SK-N-MC (cell line): ENCODE measurements at regions not wholly inside any gene's neighbourhood (a gene's known extent, or its start where the extent isn't known, plus 50 kb on each side); places are given as distances from the start of the nearest gene placed in this dataset.

Experiments
- DNase-seq: peaks from one replicate; pipeline ENCODE4 v3.0.0-alpha.2; 2011; ENCODE audit warnings: low read depth, low spot score
- H3K27ac ChIP-seq: fragments of 200-600 bp; sonication (generic); 2 replicates; pipeline ENCODE4 v1.5.1; 2016; ENCODE audit warnings: mixed run types
- H3K36me3 ChIP-seq: fragments of 200-600 bp; sonication (generic); 2 replicates; pipeline ENCODE4 v1.6.1; 2017; ENCODE audit warnings: antibody characterized with exemption, low read length, mixed read lengths; ENCODE audit not compliant: insufficient read depth
- H3K4me3 ChIP-seq: fragments of 200-600 bp; sonication (generic); 2 replicates; pipeline ENCODE4 v1.5.1; 2016
- H3K9ac ChIP-seq: fragments of 200-600 bp; sonication (generic); 2 replicates; pipeline ENCODE4 v1.8.0; 2017; ENCODE audit warnings: mixed run types, mixed read lengths; ENCODE audit not compliant: insufficient read length
- H3K9me3 ChIP-seq: fragments of 200-600 bp; sonication (generic); 2 replicates; pipeline ENCODE4 v1.6.1; 2017; ENCODE audit warnings: low read depth, mild to moderate bottlenecking, antibody characterized with exemption, low read length, moderate library complexity, mixed read lengths
- EZH2 ChIP-seq: fragments of 200-600 bp; sonication (generic); IDR thresholded peaks from one replicate; pipeline ENCODE4 v1.6.1; 2017; ENCODE audit warnings: antibody characterized with exemption
- FOXP2 ChIP-seq: optimal IDR thresholded peaks from 2 replicates; pipeline ENCODE3; 2011; ENCODE audit warnings: mild to moderate bottlenecking, moderate library complexity; ENCODE audit not compliant: insufficient read depth; ENCODE audit errors: extremely low read length, control extremely low read depth
- POLR2AphosphoS5 ChIP-seq: IDR thresholded peaks from 2 replicates; pipeline ENCODE4 v1.6.1; 2012; ENCODE audit warnings: mild to moderate bottlenecking, low read depth, low read length, borderline replicate concordance

DNA sequence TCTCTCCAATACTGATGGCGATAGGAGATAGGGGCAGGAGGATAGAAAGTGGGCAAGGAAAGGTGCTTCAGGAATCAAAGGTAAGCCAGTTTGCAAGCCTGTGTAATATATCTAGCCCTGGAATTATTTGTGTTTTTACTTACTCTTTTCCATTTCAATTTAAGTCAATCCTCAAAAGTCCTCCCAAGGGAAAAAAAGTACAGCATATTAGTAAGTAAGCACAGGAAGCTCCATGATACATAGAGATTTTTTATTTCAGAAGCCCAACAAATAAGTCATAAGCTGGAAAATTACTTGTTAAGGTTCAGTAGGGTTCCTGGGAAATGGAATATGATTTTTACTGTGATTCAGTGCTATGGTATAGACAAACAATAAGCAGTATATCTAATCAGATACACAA, 337.7 kb upstream of the DUSP10 start:
- Histone ChIP-seq H3K9me3 (no peaks in the 10 kb centered on the region), H3K9ac (no peak overlapping the region), H3K27ac (no peak overlapping the region), H3K36me3 (no peaks in the 10 kb centered on the region), H3K4me3 (no peak overlapping the region)
- DNase-seq = no peak
- no peak for TF ChIP-seq FOXP2
- no peak for TF ChIP-seq POLR2AphosphoS5
- no peak for TF ChIP-seq EZH2

DNA sequence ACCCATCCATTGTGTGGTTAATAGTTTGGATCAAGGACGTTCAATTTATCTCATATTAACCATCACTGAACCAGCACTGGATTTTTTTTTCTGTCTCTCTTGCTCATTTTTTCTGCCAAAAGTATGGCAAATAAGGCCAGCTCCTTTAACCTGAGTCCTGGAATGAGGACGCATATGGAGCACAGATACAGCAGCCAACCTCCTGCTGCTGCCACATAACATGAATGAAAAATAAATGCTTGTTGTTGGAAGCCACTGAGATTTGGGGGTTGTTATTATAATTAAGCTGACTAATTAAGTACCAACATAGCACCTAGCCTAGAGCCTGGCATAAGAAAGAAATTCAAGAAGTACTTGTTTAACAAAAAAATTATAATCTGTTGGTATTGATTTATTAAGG, 335.3 kb upstream of the DUSP10 start:
- H3K9me3 ChIP-seq = no peaks in the 10 kb centered on the region
- TF ChIP-seq EZH2 = no peak
- no peak for TF ChIP-seq FOXP2
- H3K4me3 ChIP-seq = no peak overlapping the region
- no peaks in the 10 kb centered on the region for H3K36me3 ChIP-seq
- no peak overlapping the region for H3K27ac ChIP-seq
- DNase-seq = no peak
- no peak overlapping the region for H3K9ac ChIP-seq

DNA sequence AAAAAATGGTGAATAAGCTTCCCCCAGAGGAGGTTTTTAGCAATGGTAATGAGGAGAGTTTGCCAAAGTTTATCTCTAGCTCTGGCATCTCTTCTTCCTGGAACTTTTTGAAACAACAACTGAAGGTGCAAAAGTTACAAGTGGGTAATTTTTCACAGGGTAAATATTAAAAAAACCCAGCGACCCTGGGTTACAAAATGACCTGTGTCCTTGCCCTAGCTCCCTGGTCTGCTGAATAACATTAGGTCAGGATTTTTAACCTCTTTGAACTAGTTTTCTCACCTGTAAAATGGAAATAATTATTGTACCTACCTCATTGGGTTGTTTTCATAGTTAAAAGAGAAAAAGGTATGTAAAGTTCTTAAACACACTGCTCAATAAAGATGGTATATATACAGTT, 332.4 kb upstream of the DUSP10 start:
- H3K4me3 ChIP-seq = no peak overlapping the region
- no peak overlapping the region for H3K27ac ChIP-seq
- no peaks in the 10 kb centered on the region for H3K9me3 ChIP-seq
- H3K36me3 ChIP-seq = no peaks in the 10 kb centered on the region
- H3K9ac ChIP-seq = no peak overlapping the region
- no peak for DNase-seq
- no peak for TF ChIP-seq FOXP2
- TF ChIP-seq EZH2 = no peak
- no peak for TF ChIP-seq POLR2AphosphoS5

DNA sequence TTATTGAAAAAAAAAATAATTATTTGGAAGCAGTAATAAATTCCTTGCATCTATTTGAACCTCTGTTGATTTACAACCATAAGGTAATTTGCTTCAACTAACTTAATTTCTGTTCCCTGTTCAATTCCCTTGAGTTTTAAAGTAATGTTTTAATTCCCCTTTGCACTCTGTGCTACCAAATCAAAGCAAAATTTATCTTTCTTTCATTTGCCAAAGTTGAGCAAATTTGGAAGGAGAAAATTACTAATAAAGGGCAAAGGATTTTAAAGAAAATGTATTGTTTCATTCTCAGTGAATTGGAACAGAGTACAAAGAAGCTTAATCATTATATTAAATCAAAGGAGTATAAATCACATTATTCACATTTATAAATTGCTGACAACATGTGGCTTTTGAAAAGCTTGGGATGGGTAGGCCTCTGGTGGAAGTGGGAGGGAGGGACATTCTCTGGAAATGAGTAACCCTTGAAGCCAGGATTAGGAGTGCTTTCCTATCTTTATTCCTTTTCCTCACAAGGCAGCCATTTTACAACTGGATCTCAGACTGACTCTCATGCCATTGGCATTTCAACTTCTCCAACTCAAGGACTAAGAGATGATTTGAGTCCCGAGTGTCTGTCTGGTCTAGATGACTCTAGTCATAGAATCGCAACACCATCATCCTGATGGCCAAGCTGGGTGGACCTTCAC, 331.6 kb upstream of the DUSP10 start:
- H3K9ac ChIP-seq = no peak overlapping the region
- TF ChIP-seq EZH2 (no peak), POLR2AphosphoS5 (no peak), FOXP2 (no peak)
- no peak overlapping the region for H3K27ac ChIP-seq
- no peaks in the 10 kb centered on the region for H3K9me3 ChIP-seq
- H3K4me3 ChIP-seq = no peak overlapping the region
- no peaks in the 10 kb centered on the region for H3K36me3 ChIP-seq
- DNase-seq = no peak

DNA sequence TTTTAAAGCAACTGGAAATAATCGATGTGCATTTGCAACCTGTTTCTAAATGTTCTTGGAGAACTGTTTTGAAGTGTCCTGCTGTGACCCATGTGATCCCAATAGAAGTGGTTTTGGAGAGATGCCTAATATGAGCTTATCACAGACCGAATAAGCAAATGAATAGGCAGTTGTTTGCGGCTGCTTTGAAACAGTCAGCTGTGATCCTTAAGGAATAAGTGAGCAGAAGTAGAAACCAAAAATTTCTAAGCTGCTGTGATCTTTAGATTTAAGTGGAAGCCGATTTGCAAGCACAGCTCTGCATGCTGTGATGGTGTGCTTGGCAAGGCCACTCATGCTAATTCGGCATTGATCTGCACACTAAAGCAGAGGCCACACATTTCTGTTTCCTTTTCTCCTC, 329.5 kb upstream of the DUSP10 start:
- DNase-seq = no peak
- H3K36me3 ChIP-seq = no peaks in the 10 kb centered on the region
- no peaks in the 10 kb centered on the region for H3K9me3 ChIP-seq
- H3K9ac ChIP-seq = no peak overlapping the region
- no peak for TF ChIP-seq FOXP2
- H3K27ac ChIP-seq = no peak overlapping the region
- H3K4me3 ChIP-seq = no peak overlapping the region

DNA sequence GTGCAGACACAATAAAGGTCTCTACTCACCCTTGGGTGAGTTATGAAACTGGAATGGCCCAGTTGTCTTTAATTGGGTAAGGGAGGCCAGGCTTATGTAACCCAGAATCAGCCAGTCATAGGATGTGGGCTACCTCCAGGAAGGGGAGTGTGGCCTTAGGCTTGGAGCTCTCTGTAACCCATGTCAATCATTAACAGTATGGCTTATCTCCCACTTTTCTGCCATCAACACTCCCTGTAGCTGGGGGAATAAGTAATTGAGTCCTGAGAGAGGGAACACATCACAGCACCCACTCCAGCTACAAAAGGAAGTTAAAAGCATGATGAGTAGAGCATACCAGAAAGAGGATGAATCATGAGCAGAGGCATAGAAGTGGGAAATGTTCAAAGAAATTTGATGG, 327.0 kb upstream of the DUSP10 start:
- no peak for DNase-seq
- Histone ChIP-seq H3K27ac (no peak overlapping the region), H3K36me3 (no peaks in the 10 kb centered on the region), H3K4me3 (no peak overlapping the region), H3K9ac (no peak overlapping the region), H3K9me3 (no peaks in the 10 kb centered on the region)
- no peak for TF ChIP-seq POLR2AphosphoS5
- no peak for TF ChIP-seq FOXP2
- no peak for TF ChIP-seq EZH2

DNA sequence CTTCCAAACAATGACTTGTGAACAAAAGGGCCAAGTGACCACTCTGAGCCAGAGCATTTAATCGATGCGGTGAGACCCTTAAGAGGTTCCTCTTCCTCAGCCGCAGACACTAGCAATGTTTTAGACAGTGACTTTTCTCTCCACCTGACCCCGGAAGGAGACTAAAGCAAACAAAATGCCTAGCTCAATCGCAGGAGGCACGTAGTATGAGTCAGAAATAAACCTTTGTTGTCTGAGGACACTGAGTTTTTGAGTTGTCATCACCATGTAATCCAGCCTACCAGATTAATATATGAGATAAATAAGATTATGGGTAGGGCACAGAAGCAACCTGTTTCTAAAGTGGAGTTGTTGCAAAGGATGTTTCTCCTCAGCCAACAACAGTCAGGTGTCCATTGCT, 326.2 kb upstream of the DUSP10 start:
- Histone ChIP-seq H3K27ac (no peak overlapping the region), H3K9ac (no peak overlapping the region), H3K4me3 (no peak overlapping the region), H3K36me3 (no peaks in the 10 kb centered on the region), H3K9me3 (no peaks in the 10 kb centered on the region)
- DNase-seq = no peak
- TF ChIP-seq FOXP2 = no peak
- no peak for TF ChIP-seq POLR2AphosphoS5
- no peak for TF ChIP-seq EZH2

DNA sequence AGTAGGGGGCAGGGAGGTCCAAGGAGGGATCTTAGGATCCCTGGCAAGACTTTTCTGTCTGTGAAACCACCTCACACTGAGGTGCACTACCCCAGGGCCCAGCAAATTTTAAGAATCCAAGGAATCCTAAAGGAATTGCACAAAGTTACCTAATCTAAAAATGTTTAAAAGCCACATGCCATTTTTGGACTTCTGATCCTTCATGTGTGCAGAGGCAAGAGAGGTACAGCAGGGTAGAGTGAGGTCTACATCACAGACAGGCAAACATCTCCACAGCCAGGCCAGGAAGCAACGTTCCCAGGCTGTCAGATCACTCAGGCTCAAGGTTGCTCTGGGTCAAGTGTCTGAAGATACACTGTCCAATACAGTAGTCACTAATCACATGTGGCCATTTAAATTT, 324.6 kb upstream of the DUSP10 start:
- Histone ChIP-seq H3K27ac (no peak overlapping the region), H3K9ac (no peak overlapping the region), H3K4me3 (no peak overlapping the region), H3K36me3 (no peaks in the 10 kb centered on the region), H3K9me3 (no peaks in the 10 kb centered on the region)
- DNase-seq = no peak
- TF ChIP-seq POLR2AphosphoS5 (no peak), EZH2 (no peak), FOXP2 (no peak)

DNA sequence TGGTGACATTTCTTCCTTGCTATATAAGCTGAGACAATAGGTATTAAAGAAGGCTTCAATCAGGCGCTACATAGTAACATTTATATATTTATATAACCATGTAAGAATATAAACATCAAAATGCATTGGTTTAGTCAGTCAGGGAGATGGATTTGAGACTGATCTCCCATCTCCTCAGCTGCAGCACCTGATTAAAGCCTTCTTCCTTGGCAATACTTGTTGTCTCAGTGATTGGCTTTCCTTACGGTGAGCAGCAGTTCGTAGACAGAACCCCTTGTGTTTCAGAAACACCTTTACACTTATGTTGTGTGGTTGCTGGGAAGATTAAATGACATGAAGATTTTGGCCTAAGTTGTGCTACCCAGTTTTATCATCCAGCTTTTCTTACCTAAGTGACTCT, 323.3 kb upstream of the DUSP10 start:
- no peak overlapping the region for H3K4me3 ChIP-seq
- TF ChIP-seq EZH2 (no peak), POLR2AphosphoS5 (no peak), FOXP2 (no peak)
- DNase-seq = no peak
- no peaks in the 10 kb centered on the region for H3K36me3 ChIP-seq
- no peak overlapping the region for H3K9ac ChIP-seq
- H3K9me3 ChIP-seq = no peaks in the 10 kb centered on the region
- no peak overlapping the region for H3K27ac ChIP-seq
